K562 (cell line): ENCODE measurements at regions not wholly inside any gene's neighbourhood (a gene's known extent, or its start where the extent isn't known, plus 50 kb on each side); places are given as distances from the start of the nearest gene placed in this dataset.

Experiments
- CXXC5 ChIP-seq: fragments of 250-450 bp; sonication (Bioruptor Pico); IDR thresholded peaks from 2 replicates; pipeline ENCODE4 v1.8.0; 2022; ENCODE audit warnings: inconsistent platforms, mild to moderate bottlenecking, moderate library complexity
- ELF2 ChIP-seq: fragments of 250-450 bp; sonication (Bioruptor Pico); IDR thresholded peaks from 2 replicates; pipeline ENCODE4 v1.5.0; 2021; ENCODE audit warnings: mild to moderate bottlenecking
- ILF3 ChIP-seq: fragments of 450-650 bp; IDR thresholded peaks from 2 replicates; pipeline ENCODE4 v1.6.1; 2018; ENCODE audit warnings: antibody characterized with exemption, mild to moderate bottlenecking, moderate library complexity, borderline replicate concordance
- NFIC ChIP-seq: fragments of 450-650 bp; IDR thresholded peaks from 2 replicates; pipeline ENCODE4 v1.6.1; 2017; ENCODE audit warnings: mild to moderate bottlenecking, inconsistent platforms
- NUFIP1 ChIP-seq: fragments of 450-650 bp; IDR thresholded peaks from 2 replicates; pipeline ENCODE4 v1.6.1; 2018; ENCODE audit not compliant: partially characterized antibody
- POLR2AphosphoS2 ChIP-seq: IDR thresholded peaks from 2 replicates; pipeline ENCODE4 v1.6.1; 2012; ENCODE audit warnings: low read length, improper control_type of control experiment
- PRMT5 ChIP-seq: sonication (generic); formaldehyde crosslinking; IDR thresholded peaks from 2 replicates; pipeline ENCODE4 v1.5.0; 2020; ENCODE audit warnings: missing genetic modification reagents
- SAFB2 ChIP-seq: fragments of 200-400 bp; formaldehyde crosslinking; IDR thresholded peaks from 2 replicates; pipeline ENCODE4 v1.6.1; 2018; ENCODE audit warnings: borderline replicate concordance, low read length, low read depth, moderate library complexity; ENCODE audit not compliant: severe bottlenecking
- TRIM24 ChIP-seq, 2 experiments: fragments of 450-650 bp; IDR thresholded peaks; 2 replicates each; pipeline ENCODE4 v1.6.1; 2016
- YY1 ChIP-seq, 3 experiments: IDR thresholded peaks; 2 replicates each; pipeline ENCODE4 v1.6.1; 2011; ENCODE audit warnings: low read length in 2 of 3, mild to moderate bottlenecking in 2 of 3, moderate library complexity in 2 of 3, borderline replicate concordance in 1 of 3, control low read depth in 1 of 3, low read depth in 1 of 3; ENCODE audit not compliant: insufficient read depth in 3 of 3, insufficient replicate concordance in 2 of 3, control insufficient read depth in 1 of 3, insufficient read length in 1 of 3; ENCODE audit errors: extremely low read depth in 1 of 3
- ZNF3 ChIP-seq: fragments of 250-450 bp; sonication (Bioruptor Pico); IDR thresholded peaks from 2 replicates; pipeline ENCODE4 v1.5.0; 2021; ENCODE audit warnings: mild to moderate bottlenecking, moderate library complexity
- ZNF830 ChIP-seq: fragments of 250-450 bp; sonication (Bioruptor Pico); IDR thresholded peaks from 2 replicates; pipeline ENCODE4 v1.5.0; 2021; ENCODE audit warnings: mild to moderate bottlenecking
- TF ChIP-seq, protein P1 (sequence below), 3 experiments: IDR thresholded peaks in 2 of 3; conservative IDR thresholded peaks in 1 of 3; 2 replicates each; pipeline ENCODE4 v1.5.1; 2011 to 2012; ENCODE audit warnings: low read length in 3 of 3, mild to moderate bottlenecking in 3 of 3, control low read depth in 2 of 3, improper control_type of control experiment in 1 of 3, inconsistent platforms in 1 of 3, low read depth in 1 of 3, mixed read lengths in 1 of 3, moderate library complexity in 1 of 3; ENCODE audit not compliant: insufficient read depth in 2 of 3
- TF ChIP-seq, protein P2 (sequence below): fragments of 450-650 bp; formaldehyde crosslinking; IDR thresholded peaks from 2 replicates; pipeline ENCODE4 v1.4.0; 2022; ENCODE audit warnings: missing genetic modification characterization
- TF ChIP-seq, protein P3 (sequence below): fragments of 450-650 bp; formaldehyde crosslinking; IDR thresholded peaks from 2 replicates; pipeline ENCODE4 v1.4.0; 2020; ENCODE audit warnings: mild to moderate bottlenecking, moderate library complexity
- TF ChIP-seq, protein P4 (sequence below): sonication (generic); formaldehyde crosslinking; IDR thresholded peaks from 2 replicates; pipeline ENCODE4 v1.9.0; 2022; ENCODE audit warnings: mild to moderate bottlenecking, missing genetic modification reagents
- TF ChIP-seq, protein P5 (sequence below): sonication (generic); formaldehyde crosslinking; IDR thresholded peaks from 2 replicates; pipeline ENCODE4 v1.8.1; 2023; ENCODE audit warnings: mild to moderate bottlenecking, missing genetic modification reagents, moderate library complexity

DNA sequence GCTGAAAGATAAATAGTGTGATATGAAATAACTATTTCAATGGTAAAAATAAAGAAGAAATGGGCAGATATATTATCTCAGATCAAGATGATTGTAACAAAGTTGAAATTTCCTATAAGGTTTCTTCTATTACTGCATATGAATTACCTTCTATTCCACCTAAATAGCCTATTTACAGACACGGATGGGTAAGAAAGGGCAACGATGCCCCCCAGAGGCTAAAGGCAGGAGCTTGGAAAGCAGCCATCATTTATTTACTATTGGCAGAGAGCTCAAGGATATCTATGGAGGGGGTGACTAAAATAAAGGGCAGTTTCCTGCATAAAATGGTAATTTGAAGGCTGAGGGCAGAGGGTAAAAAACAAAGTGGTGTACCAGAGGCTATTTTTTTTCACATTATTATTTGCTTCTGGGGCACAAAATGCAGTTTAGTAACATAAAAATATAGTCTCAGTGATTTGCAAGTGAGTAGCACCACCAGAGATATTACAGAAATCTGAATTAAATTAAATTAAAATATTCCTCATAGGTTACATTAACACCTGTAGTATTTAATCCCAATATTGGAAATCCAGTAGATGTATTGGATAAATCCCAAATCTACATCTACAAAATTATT is 123.1 kb downstream of the BTC start (continued):
- TF ChIP-seq, protein P1, sequence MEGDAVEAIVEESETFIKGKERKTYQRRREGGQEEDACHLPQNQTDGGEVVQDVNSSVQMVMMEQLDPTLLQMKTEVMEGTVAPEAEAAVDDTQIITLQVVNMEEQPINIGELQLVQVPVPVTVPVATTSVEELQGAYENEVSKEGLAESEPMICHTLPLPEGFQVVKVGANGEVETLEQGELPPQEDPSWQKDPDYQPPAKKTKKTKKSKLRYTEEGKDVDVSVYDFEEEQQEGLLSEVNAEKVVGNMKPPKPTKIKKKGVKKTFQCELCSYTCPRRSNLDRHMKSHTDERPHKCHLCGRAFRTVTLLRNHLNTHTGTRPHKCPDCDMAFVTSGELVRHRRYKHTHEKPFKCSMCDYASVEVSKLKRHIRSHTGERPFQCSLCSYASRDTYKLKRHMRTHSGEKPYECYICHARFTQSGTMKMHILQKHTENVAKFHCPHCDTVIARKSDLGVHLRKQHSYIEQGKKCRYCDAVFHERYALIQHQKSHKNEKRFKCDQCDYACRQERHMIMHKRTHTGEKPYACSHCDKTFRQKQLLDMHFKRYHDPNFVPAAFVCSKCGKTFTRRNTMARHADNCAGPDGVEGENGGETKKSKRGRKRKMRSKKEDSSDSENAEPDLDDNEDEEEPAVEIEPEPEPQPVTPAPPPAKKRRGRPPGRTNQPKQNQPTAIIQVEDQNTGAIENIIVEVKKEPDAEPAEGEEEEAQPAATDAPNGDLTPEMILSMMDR (IDR thresholded peaks at IDR 0.05 in 2 of 3, conservative IDR thresholded peaks at IDR 0.05 in 1 of 3; ENCODE audit: insufficient read depth in 2 of 3, low read depth in 1 of 3, low read length in 3 of 3): peak; percentile 70 to 90 (median 71)
- no peak for TF ChIP-seq CXXC5 (CRISPR knock-in tag)
- TF ChIP-seq, protein P2, sequence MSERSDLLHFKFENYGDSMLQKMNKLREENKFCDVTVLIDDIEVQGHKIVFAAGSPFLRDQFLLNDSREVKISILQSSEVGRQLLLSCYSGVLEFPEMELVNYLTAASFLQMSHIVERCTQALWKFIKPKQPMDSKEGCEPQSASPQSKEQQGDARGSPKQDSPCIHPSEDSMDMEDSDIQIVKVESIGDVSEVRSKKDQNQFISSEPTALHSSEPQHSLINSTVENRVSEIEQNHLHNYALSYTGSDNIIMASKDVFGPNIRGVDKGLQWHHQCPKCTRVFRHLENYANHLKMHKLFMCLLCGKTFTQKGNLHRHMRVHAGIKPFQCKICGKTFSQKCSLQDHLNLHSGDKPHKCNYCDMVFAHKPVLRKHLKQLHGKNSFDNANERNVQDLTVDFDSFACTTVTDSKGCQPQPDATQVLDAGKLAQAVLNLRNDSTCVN (CRISPR knock-in tag): no peak
- TF ChIP-seq ILF3: no peak
- TF ChIP-seq, protein P3, sequence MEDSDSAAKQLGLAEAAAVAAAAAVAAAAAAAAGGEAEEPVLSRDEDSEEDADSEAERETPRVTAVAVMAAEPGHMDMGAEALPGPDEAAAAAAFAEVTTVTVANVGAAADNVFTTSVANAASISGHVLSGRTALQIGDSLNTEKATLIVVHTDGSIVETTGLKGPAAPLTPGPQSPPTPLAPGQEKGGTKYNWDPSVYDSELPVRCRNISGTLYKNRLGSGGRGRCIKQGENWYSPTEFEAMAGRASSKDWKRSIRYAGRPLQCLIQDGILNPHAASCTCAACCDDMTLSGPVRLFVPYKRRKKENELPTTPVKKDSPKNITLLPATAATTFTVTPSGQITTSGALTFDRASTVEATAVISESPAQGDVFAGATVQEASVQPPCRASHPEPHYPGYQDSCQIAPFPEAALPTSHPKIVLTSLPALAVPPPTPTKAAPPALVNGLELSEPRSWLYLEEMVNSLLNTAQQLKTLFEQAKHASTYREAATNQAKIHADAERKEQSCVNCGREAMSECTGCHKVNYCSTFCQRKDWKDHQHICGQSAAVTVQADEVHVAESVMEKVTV (CRISPR knock-in tag): peak; percentile 91
- no peak for TF ChIP-seq PRMT5 (CRISPR knock-in tag)
- TF ChIP-seq ZNF3 (CRISPR knock-in tag): no peak
- no peak for TF ChIP-seq ZNF830 (CRISPR knock-in tag)
- TF ChIP-seq, protein P4, sequence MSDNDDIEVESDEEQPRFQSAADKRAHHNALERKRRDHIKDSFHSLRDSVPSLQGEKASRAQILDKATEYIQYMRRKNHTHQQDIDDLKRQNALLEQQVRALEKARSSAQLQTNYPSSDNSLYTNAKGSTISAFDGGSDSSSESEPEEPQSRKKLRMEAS (CRISPR knock-in tag): no peak
- peak; percentile 71 for TF ChIP-seq NFIC
- no peak for TF ChIP-seq NUFIP1
- TF ChIP-seq POLR2AphosphoS2: no peak
- no peak for TF ChIP-seq SAFB2
- TF ChIP-seq TRIM24 (IDR thresholded peaks at IDR 0.05): no peak
- peak in 1 of 3 experiments; percentile 47 for TF ChIP-seq YY1 (IDR thresholded peaks at IDR 0.05; ENCODE audit: borderline replicate concordance in 1 of 3, control insufficient read depth in 1 of 3, extremely low read depth in 1 of 3, insufficient read depth in 3 of 3, insufficient read length in 1 of 3, insufficient replicate concordance in 2 of 3, low read depth in 1 of 3, low read length in 2 of 3)
- TF ChIP-seq, protein P5, sequence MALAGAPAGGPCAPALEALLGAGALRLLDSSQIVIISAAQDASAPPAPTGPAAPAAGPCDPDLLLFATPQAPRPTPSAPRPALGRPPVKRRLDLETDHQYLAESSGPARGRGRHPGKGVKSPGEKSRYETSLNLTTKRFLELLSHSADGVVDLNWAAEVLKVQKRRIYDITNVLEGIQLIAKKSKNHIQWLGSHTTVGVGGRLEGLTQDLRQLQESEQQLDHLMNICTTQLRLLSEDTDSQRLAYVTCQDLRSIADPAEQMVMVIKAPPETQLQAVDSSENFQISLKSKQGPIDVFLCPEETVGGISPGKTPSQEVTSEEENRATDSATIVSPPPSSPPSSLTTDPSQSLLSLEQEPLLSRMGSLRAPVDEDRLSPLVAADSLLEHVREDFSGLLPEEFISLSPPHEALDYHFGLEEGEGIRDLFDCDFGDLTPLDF (CRISPR knock-in tag): no peak
- TF ChIP-seq ELF2 (CRISPR knock-in tag): peak; percentile 20; the same call in 1 of the 2 replicates
